Retinal pigment epithelial cell (primary cell): ENCODE measurements at regions not wholly inside any gene's neighbourhood (a gene's known extent, or its start where the extent isn't known, plus 50 kb on each side); places are given as distances from the start of the nearest gene placed in this dataset.

Experiments
- DNase-seq: peaks from one replicate; pipeline ENCODE4 v3.0.0-alpha.2; 2010; ENCODE audit warnings: low read depth
- H3K4me3 ChIP-seq: 2 replicates; pipeline ENCODE4 v1.5.1; 2011; ENCODE audit warnings: mild to moderate bottlenecking, low read length, control low read depth, moderate library complexity
- TF ChIP-seq, protein P1 (sequence below): conservative IDR thresholded peaks from 2 replicates; pipeline ENCODE4 v1.5.1; 2011; ENCODE audit warnings: low read depth, low read length, control low read depth, inconsistent platforms

DNA sequence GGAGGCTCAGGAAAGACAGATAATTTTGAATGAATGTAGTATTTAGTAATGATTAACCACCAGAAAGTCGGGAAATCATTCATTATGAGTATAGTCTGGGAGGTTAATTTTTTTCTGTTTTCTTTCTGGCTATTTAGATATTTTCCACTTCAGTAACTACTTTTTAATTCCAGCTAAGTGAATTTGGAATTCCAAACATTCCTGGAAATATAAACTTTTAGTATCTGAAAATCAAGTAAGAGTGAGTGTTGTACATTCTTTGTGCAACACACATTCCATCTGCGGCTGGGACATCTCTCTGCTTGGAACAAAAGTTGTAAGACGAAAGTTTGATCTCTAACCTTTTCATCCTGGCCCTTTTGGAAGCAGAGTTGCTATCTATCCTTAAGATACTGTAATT, 275.7 kb upstream of the SPRED2 start:
- TF ChIP-seq, protein P1, sequence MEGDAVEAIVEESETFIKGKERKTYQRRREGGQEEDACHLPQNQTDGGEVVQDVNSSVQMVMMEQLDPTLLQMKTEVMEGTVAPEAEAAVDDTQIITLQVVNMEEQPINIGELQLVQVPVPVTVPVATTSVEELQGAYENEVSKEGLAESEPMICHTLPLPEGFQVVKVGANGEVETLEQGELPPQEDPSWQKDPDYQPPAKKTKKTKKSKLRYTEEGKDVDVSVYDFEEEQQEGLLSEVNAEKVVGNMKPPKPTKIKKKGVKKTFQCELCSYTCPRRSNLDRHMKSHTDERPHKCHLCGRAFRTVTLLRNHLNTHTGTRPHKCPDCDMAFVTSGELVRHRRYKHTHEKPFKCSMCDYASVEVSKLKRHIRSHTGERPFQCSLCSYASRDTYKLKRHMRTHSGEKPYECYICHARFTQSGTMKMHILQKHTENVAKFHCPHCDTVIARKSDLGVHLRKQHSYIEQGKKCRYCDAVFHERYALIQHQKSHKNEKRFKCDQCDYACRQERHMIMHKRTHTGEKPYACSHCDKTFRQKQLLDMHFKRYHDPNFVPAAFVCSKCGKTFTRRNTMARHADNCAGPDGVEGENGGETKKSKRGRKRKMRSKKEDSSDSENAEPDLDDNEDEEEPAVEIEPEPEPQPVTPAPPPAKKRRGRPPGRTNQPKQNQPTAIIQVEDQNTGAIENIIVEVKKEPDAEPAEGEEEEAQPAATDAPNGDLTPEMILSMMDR: no peak
- no peak overlapping the region for H3K4me3 ChIP-seq
- DNase-seq: peak; percentile 40

DNA sequence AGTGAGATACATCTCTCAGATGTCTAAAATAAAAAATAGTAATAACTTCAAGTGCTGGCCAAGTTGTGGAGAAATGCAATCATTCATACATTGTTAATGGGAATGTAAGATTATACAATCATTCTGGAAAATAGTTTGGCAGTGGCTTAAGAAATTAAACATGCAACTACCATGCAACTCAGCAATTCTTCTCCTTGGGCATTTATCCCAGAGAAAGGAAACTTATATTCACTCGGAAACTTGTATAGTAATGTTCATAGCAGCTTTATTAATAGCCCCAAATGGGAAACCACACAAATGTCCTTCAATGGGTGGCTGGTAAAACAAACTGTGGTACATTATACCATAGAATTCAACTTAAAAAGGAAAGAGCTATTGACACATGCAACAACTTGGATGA, 274.0 kb upstream of the SPRED2 start:
- DNase-seq: no peak
- TF ChIP-seq, protein P1: no peak
- no peak overlapping the region for H3K4me3 ChIP-seq

DNA sequence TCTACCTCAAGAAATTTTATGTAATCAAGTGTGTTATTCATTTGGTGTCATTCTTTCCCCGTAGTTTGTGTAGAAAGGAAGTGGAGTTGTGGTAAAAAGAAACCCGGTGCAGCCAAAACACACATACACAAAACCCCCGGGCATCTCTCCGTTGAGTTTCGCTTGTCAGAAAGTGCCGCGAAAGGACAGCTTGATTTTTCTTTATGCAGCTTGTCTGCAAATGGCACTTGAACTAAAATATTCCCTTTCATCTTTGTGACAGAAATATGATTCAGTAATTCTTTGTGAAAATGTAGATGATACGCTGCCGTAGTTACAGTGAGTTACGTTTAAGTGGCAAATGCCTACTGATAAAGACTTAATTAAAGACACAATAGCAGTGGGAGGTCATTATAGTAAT, 268.8 kb upstream of the SPRED2 start:
- no peak overlapping the region for H3K4me3 ChIP-seq
- no peak for DNase-seq
- TF ChIP-seq, protein P1: no peak

DNA sequence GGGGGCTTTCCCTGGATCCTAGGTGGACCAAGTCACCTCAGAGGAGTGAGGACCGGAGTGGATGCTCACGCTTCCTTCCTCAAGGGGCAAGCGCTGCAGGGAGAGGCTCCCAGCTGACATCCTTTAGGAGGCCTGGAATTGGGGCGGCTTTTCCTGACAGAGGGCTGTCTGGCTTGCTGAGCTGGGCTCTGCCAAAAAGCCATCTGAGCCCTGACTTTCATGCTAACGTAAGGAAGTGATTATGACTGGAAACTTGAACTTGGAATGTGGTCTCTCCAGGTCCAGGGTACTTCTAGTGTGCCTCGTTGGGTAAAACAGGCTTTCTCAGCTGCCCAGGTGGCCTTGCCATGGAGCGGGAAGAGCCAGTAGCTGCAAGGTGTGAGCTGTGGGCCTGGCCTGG, 268.3 kb upstream of the SPRED2 start:
- TF ChIP-seq, protein P1: no peak
- H3K4me3 ChIP-seq: no peak overlapping the region
- no peak for DNase-seq

DNA sequence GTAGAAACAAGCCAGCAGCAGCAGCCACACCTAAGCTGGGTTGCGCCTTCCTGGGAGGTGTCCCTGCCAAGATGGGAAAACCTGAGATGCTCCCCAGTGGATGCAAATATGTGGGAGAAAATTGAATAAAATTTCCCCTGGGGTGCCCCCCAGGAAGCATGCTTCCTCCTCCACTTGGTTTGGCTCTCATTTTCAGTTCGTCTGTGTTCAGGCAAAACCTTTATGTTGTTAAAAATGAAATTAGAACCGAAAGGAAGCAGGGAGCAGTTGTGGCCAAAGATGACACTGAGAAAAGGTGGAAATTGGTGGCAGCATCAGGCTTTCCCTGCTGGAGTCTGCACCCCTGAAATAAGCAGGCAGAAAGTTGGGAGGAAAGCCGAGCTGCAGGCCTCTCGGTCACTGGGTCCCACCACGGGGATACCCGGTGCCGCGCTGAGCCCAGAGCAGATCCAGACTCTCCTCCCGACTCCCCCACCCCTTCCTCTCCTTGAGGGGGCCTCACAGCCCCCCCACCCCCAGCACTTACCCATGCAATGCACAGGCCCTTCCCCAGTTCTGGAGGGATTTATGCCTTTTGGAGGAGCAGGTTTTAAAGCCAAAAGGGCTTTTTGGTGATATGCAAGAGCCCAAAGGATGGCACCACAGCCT, 267.7 kb upstream of the SPRED2 start:
- TF ChIP-seq, protein P1: no peak
- no peak for DNase-seq
- no peak overlapping the region for H3K4me3 ChIP-seq

DNA sequence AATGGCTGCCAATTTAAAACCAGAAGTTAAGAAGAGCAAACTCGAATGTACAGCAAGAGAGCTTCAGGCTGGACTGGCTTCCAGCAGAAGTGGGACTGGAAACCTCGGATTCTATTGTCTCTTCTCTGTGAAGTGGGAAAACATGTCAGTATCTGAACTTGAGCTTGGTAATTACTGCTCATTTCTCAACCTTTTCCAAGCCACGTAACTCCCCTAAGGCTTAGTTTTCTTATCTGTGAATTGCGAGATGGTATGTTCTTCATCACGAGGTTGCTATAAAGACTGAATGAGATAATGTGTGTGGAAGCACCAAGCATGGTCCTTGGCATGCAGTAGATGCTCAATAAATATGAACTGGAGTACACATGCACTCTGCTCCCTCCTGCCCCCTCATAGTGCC, 259.4 kb upstream of the SPRED2 start:
- no peak overlapping the region for H3K4me3 ChIP-seq
- TF ChIP-seq, protein P1: no peak
- no peak for DNase-seq

DNA sequence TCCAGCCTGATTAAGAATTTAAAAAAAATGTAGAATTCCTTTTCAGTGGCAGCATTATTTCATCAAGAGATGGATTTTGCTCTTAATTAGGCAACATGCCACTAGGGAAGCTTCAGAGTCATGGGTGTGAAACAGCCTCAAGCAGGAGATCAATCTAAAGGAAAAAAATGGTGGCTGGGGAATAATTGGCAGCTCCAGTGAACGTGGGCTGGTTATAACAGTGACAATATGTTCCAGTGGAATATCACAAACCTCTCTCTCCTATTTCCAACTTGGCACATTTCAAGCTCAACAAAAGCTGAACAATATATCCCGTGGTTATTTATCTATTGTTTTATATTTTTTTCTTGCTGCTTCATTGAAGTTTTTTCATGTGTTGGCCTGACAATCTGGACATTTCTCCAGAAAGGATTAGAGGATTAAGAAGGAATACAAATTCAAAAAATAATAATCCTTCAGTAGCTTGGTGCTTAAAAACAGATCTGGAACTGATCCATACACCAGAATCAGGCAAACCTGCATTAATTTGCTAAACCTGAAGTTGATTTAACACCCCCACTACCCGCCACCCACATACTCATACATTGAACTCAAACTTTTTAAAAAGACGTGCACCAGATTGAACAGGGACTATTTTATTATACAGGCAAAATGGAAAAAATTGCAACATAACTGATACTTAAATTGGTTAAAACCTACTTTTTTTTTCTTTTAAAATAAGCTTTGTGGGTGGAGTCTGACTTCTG, 255.9 kb upstream of the SPRED2 start:
- TF ChIP-seq, protein P1: no peak
- DNase-seq: peak; percentile 55
- no peak overlapping the region for H3K4me3 ChIP-seq
